ENCODE measurements at regions not wholly inside any gene's neighbourhood (a gene's known extent, or its start where the extent isn't known, plus 50 kb on each side); places are given as distances from the start of the nearest gene placed in this dataset.

- no TSS peak for BruUV-seq (replicated peaks)
- ChIA-PET RAD21 (ENCODE audit: low non-redundant PET in 1 of 2, low total read pairs in 2 of 2, uncharacterized antibody in 2 of 2, unreplicated experiment in 2 of 2) (no interaction called here), CTCF (no interaction called here), POLR2A (no interaction called here)
- DNase-seq (ENCODE audit: low read depth, low spot score) (no peak), ATAC-seq (no peak)
- Histone ChIP-seq H4K20me1 (ENCODE audit: insufficient read depth) (no peaks in the 10 kb centered on the region), H3K9me3 (ENCODE audit: control insufficient read depth in 1 of 2, insufficient read depth in 1 of 2, low read depth in 1 of 2, low read length in 2 of 2) (no peaks in the 10 kb centered on the region), H3K9me2 (ENCODE audit: insufficient read depth) (no peaks in the 10 kb centered on the region), H3K27ac (ENCODE audit: low read depth, low read length) (no peak overlapping the region), H3K4me1 (ENCODE audit: control insufficient read depth in 1 of 2, insufficient read depth in 2 of 2, low read length in 2 of 2) (no peaks in the 10 kb centered on the region), H3K4me2 (ENCODE audit: low read length) (no peak overlapping the region), H3K27me3 (ENCODE audit: insufficient read depth, low read length) (no peaks in the 10 kb centered on the region), H2AFZ (ENCODE audit: low read depth, low read length, poor library complexity, severe bottlenecking) (no peak overlapping the region), H3K4me3 (replicated peaks in 1 of 2; ENCODE audit: low read depth in 1 of 2, low read length in 2 of 2) (no peak overlapping the region), H3K9ac (ENCODE audit: low read length) (no peak overlapping the region), H3K79me2 (ENCODE audit: insufficient read depth, low read length) (no peaks in the 10 kb centered on the region), H3K36me3 (ENCODE audit: control insufficient read depth in 1 of 2, insufficient read depth in 2 of 2, low read length in 2 of 2) (no peaks in the 10 kb centered on the region)
- TF ChIP-seq SRF (IDR thresholded peaks at IDR 0.05; ENCODE audit: low read depth) (no peak), SP1 (IDR thresholded peaks at IDR 0.05; ENCODE audit: low read depth) (no peak), JUND (IDR thresholded peaks at IDR 0.05) (no peak), CTCF (IDR thresholded peaks at IDR 0.05 in 2 of 3, conservative IDR thresholded peaks at IDR 0.05 in 1 of 3; ENCODE audit: borderline replicate concordance in 1 of 3, insufficient read depth in 1 of 3, low read depth in 2 of 3, low read length in 2 of 3) (no peak), CEBPB (IDR thresholded peaks at IDR 0.05; ENCODE audit: low read depth) (no peak), RAD21 (IDR thresholded peaks at IDR 0.05; ENCODE audit: low read depth) (no peak), ELF1 (IDR thresholded peaks at IDR 0.05; ENCODE audit: borderline replicate concordance, low read depth) (no peak), YY1 (IDR thresholded peaks at IDR 0.05; ENCODE audit: extremely low read depth, insufficient replicate concordance, low read depth, low read length) (no peak), REST (IDR thresholded peaks at IDR 0.05; ENCODE audit: low read depth) (no peak)
- intact Hi-C loops (cut with micrococcal nuclease) = no loop called here
Observed at GRCh38 chr11:70608568-70609470, 210.5 kb downstream of the CTTN start.
